ENCODE measurements at regions not wholly inside any gene's neighbourhood (a gene's known extent, or its start where the extent isn't known, plus 50 kb on each side); places are given as distances from the start of the nearest gene placed in this dataset.

DNA sequence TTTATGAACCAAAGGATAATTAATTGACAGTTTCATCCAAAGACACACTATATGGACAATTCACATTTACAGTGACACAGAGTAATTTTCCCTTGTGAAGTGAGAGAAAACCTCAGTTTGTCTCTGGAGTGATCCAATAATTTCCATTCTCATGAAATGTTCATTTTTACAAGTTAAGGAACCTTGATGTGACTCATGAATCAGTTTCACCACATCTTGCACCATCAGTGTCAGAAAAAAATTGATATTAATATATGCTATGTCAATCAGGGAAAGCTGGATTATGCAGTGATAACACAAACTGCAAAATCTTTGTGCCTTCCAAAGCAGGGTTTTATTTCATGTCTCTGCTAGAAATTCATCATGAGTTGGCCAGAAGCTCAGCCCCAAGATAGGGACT lies 348.1 kb downstream of the ARPP21 start:
- TF ChIP-seq, protein P1, sequence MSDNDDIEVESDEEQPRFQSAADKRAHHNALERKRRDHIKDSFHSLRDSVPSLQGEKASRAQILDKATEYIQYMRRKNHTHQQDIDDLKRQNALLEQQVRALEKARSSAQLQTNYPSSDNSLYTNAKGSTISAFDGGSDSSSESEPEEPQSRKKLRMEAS (IDR thresholded peaks at IDR 0.05; ENCODE audit: low read depth, low read length), result no peak
- no peak for TF ChIP-seq MYC (IDR thresholded peaks at IDR 0.05; ENCODE audit: low read depth, low read length)
- no peak for TF ChIP-seq CTCF (IDR thresholded peaks at IDR 0.05; ENCODE audit: low read depth, low read length)
- no peak for TF ChIP-seq POLR2A (IDR thresholded peaks at IDR 0.05; ENCODE audit: extremely low read depth, insufficient read length)
- no peak for DNase-seq (ENCODE audit: low read depth)

GRCh38 chr3:35992041-35992440 lies 352.7 kb downstream of the ARPP21 start:
- no peak overlapping the region for H3K4me3 ChIP-seq (ENCODE audit: low read depth, low read length)
- no peak for TF ChIP-seq POLR2A (IDR thresholded peaks at IDR 0.05; ENCODE audit: extremely low read depth, insufficient read length)
- TF ChIP-seq, protein P1 (IDR thresholded peaks at IDR 0.05; ENCODE audit: low read depth, low read length), result no peak
- no peak for TF ChIP-seq CTCF (IDR thresholded peaks at IDR 0.05; ENCODE audit: low read depth, low read length)
- DNase-seq (ENCODE audit: low read depth), result no peak

More for the DNA sequence above, 348.1 kb downstream of the ARPP21 start:
- H3K4me3 ChIP-seq (ENCODE audit: low read depth, low read length), result no peak overlapping the region

DNA sequence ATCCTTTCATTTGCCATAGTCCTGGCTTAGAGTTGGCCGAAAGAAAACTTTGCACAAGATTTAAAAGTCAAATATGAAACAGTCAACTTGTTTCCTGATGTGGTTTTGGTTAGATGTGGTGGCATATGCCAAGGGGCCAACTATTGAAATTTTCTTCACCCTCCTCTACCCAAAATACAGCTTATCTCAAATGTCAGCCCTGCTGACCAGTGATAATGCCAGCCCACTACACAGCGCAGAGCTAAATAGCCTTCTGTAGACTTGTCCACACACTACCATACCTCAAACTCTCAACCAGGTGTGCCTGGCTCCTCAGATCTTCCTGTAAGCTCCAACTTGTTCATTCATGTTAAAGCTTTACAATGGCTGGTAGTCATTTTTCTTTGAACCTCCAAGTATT lies 368.5 kb upstream of the STAC start:
- TF ChIP-seq POLR2A (IDR thresholded peaks at IDR 0.05; ENCODE audit: extremely low read depth, insufficient read length), result no peak
- no peak for TF ChIP-seq MYC (IDR thresholded peaks at IDR 0.05; ENCODE audit: low read depth, low read length)
- H3K4me3 ChIP-seq (ENCODE audit: low read depth, low read length), result no peak overlapping the region
- DNase-seq (ENCODE audit: low read depth), result no peak

GRCh38 chr3:36013425-36013824 lies 366.9 kb upstream of the STAC start:
- no peak for DNase-seq (ENCODE audit: low read depth)
- no peak for TF ChIP-seq CTCF (IDR thresholded peaks at IDR 0.05; ENCODE audit: low read depth, low read length)
- TF ChIP-seq, protein P1 (IDR thresholded peaks at IDR 0.05; ENCODE audit: low read depth, low read length), result no peak
- no peak for TF ChIP-seq POLR2A (IDR thresholded peaks at IDR 0.05; ENCODE audit: extremely low read depth, insufficient read length)
- TF ChIP-seq MYC (IDR thresholded peaks at IDR 0.05; ENCODE audit: low read depth, low read length), result no peak
- no peak overlapping the region for H3K4me3 ChIP-seq (ENCODE audit: low read depth, low read length)

- DNase-seq (ENCODE audit: low read depth), result no peak
- no peak overlapping the region for H3K4me3 ChIP-seq (ENCODE audit: low read depth, low read length)
- TF ChIP-seq POLR2A (IDR thresholded peaks at IDR 0.05; ENCODE audit: extremely low read depth, insufficient read length), result no peak
- TF ChIP-seq CTCF (IDR thresholded peaks at IDR 0.05; ENCODE audit: low read depth, low read length), result no peak
Measured at GRCh38 chr3:36025232-36025631, 355.1 kb upstream of the STAC start.

DNA sequence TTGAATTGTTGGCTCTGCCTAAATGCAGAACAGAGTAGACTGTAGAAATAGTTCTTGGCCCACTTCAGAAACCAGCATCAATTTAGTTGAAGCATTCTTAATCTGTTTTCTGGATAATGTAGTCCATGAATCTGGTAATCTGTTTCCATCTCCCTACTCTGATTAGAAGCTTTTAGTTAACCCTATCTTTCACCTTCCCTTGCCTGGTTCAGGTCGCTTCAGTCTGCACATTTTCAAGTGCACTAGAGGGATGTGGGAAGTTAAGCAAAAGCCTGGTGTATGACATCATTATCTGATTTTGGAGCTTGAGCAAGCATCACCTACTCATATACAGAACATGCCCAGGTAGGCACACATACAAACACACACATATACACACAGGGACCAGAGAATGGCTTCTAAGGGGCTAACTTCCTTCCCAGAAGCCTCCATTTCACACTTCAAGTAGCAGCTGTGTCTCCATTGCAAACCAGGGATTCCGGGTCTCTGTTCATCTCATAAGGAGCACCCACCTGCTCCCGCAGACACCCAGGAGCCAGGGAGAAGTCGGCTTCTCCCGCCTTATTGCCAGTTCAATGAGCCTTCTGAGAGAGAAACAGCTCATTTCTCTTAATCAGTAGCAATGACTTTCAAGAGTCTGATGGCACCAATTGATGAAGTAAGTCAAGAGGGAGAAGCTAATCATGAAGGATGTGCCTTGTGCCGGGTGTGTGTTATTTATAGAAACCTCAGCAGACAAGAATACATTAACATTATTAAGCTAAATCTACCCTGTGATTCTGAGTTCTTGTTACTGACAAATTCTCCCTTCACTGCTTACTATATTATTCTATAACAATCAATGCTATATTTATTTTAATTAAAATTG lies 347.9 kb upstream of the STAC start:
- no peak for DNase-seq (ENCODE audit: low read depth)

More for the DNA sequence above, 347.9 kb upstream of the STAC start:
- TF ChIP-seq, protein P1 (IDR thresholded peaks at IDR 0.05; ENCODE audit: low read depth, low read length), result no peak
- no peak overlapping the region for H3K4me3 ChIP-seq (ENCODE audit: low read depth, low read length)
